Cerebellar cortex (tissue), 1 donor: ENCODE measurements at regions not wholly inside any gene's neighbourhood (a gene's known extent, or its start where the extent isn't known, plus 50 kb on each side); places are given as distances from the start of the nearest gene placed in this dataset.
"Not testable (repeated sequence)": the region's sequence is repeated elsewhere in the genome, so short reads cannot be mapped to it uniquely, and the experiment has no call there.

Experiments used
- DNase-seq: peaks from one replicate; pipeline ENCODE4 v3.0.0-alpha.2; 2015; ENCODE audit warnings: low spot score

DNA sequence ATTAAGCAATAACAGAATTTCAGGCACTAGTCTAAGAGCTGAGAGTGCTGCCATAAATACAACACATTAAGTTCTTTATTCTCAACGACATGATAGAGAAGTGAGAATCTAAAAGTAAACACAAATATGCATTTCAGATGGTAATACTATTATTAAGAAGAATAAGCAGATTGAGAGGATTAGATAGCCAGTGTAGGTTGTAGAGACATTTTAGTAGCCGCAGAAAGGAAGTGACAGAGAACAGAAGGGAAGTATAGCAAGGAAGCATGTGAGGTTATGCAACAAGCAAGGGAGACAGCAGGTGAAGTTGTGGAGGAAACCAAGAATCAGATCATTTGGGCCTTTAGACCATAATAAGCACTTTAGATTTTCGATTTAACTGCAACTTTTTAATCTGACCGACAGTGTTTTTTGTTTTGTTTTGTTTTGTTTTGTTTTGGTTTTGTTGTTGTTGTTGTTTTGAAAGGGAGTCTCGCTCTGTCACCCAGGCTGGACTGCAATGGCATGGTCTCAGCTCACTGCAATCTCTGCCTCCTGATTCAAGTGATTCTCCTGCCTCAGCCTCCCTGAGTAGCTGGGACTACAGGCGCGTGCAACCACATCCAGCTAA, 737.0 kb upstream of the ADGRB3 start:
- DNase-seq: no peak

DNA sequence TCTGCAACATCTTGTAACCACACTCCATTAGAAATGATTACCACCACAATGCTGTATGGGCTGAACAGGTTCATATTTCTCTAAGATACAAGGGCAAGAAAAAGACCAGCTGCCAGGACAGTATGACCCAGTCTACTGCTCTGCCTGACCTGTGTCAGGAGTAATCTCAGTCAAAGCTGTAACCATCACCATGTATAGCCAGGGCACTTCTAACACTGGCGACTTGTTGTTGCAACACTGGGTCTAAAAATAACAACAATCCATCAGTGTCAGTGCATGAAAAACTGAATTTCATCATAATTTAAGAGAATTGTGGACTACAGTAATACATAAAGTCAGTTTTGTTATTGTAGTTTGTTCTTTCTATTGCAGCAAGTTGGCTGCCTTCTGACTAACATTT, 738.6 kb upstream of the ADGRB3 start:
- DNase-seq: no peak

DNA sequence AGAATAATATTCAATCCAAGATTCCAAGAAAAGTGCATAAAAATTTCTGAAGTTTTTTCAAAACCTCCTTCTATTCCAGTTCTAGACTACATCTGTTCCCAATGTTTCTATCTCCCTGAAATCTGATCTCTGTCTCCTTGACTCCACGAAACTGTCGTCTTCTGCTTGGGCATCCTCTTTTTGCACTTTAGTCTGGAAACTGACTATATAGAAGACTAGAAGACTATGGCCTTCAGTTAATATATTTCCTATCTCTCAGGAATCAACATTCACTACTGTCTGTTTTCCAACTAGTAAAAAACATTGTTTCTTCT, 745.4 kb upstream of the ADGRB3 start:
- DNase-seq: no peak

DNA sequence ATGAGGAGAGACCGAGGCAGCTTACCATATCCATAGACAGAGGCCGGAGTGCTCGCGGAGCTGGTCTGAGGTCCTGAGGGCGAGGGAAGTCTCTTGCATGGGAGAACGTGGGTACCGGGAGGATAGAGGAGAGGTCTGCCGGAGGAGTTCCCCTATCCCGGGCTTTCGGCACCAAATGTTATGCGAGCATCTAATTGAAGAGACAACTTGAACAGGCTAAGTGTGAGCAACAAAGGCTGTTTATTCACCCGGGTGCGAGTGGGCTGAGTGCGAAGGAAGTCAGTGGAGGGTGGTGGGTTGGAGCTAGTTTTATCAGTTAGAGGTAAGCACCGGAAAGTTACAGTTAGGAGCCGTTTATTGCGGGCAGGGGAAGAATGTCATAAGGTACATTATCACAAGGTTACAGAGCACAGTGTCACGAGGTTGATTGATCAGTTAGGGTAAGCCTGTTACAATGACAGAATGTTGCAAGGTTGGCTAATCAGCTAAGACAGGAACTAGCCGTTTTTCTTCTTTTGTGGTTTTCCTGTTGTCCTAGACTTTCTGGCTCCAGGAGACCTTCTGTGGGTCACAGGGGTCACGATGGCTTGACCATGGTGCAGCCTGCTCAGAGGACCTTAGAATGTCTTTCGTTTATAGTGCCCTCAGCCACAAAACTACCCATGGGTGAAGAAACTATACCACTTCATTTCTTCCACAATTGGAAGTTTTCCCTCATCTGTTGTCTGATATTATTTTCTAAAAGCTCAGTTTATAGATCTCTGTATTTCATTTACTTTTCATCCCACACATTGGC, 746.0 kb upstream of the ADGRB3 start:
- DNase-seq: no peak

DNA sequence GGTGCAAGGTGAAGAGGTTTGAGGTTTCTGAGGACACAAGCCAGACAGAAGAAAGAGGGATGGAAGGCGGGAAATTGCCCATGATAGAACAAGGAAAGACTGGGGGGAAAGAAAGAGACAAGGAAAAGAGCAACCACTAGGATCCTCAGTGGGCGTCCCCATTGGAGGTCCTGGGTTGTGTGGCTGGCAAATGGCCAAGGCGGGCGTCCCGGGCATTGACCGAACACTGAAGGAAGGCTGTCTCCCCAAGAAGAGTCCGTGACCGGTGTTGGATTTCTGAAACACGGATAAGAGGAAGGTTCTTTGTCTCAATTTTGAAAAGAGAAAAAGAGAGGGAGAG, 746.6 kb upstream of the ADGRB3 start:
- no peak for DNase-seq

DNA sequence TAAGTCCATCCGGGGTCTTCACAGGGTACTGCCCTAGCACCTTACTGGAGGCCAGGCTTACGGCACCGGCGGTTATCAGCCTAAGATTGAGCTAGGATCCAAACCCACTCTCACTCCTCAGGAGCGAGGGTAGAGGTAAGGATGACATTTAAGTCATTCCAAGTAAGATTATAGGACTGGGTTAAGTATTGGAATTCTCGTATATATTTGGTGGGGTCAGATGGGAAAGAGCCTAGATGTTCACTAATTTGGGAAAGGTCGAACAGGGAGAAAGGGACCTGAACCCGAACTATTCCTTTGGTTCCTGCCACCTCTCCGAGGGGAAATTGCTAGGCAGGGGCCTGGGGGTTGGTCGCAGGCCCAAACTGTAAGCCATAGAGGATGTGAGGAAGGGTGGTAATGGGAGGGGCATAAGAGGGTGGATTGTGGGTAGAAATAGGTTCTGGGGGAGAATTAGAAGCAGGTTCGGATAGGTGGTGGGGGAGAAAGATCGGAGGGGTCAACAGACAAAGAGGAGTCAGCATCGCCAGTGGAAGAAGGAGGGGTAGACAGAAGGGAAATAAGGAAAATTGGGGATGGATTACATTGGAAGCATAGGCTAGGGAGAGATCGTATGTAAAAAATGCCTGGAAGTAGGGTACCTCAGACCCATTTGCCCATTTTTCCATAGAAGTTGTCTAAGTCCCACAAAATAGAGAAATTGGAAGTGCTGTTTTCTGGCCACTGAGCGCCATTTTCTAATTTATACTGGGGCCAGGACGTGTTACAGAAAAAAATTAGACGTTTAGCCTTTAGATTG, 747.1 kb upstream of the ADGRB3 start:
- no peak for DNase-seq

DNA sequence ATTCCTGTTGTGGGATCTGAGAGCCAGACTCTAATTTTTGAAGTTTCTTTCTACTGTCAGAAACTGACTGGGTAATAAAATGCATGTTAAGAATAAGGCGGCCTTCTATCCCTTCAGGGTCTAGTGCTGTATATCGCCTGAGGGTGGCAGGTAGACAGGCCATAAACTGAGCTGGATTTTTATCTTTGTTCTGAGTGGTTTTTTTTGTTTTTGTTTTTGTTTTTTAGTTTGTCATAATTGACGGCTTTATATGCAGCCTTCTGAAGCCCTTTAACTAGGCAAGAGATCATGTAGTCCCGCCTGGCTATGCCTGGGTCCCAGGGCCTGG, 747.7 kb upstream of the ADGRB3 start:
- DNase-seq: no peak

DNA sequence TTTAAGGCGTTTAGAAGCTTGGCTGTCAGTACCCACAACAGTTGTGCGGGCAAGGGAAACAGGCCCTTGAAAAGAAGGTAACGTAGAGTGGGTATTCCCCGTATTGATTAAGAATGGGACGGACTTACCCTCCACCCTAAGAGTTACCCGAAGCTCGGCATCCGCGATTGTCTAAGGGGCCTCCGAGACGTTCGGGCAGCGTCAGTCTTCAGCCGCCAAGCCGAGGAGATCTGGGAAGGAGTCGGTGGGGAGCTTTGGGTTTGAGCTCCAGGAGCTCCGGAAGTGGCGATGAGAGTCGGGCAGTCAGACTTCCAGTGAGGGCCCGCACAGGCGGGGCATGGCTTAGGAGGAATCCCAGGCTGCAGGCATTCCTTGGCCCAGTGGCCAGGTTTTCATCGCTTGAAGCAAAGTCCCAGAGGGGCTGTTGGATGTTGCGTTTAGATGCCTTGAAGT, 748.2 kb upstream of the ADGRB3 start:
- no peak for DNase-seq

DNA sequence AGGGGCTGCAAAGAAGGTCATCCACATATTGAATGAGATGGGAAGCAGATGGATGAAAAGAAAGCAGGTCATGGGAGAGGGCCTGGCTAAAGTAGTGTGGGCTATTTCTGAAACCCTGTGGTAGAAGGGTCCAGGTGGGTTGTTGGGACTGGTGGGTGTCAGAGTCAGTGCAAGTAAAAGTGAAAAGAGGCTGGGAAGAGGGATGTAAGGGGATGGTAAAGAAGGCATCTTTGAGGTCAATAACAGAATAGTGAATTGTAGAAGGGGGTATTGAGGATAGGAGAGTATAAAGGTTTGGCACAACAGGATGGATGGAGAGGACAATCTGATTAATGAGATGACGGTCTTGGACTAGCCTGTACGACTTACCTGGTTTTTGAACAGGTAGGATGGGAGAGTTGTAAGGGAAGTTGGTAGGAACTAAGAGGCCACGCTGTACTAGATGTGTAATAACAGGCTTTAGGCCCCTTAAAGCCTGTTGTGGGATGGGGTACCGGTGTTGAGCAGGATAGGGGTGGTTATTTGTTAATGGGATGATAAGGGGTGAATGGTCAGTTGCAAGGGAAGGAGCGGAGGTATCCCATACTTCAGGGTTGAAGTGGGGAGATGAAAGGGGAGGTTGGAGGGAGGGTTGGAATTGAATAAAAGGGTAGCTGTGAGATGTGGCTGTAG, 748.9 kb upstream of the ADGRB3 start:
- DNase-seq: no peak

DNA sequence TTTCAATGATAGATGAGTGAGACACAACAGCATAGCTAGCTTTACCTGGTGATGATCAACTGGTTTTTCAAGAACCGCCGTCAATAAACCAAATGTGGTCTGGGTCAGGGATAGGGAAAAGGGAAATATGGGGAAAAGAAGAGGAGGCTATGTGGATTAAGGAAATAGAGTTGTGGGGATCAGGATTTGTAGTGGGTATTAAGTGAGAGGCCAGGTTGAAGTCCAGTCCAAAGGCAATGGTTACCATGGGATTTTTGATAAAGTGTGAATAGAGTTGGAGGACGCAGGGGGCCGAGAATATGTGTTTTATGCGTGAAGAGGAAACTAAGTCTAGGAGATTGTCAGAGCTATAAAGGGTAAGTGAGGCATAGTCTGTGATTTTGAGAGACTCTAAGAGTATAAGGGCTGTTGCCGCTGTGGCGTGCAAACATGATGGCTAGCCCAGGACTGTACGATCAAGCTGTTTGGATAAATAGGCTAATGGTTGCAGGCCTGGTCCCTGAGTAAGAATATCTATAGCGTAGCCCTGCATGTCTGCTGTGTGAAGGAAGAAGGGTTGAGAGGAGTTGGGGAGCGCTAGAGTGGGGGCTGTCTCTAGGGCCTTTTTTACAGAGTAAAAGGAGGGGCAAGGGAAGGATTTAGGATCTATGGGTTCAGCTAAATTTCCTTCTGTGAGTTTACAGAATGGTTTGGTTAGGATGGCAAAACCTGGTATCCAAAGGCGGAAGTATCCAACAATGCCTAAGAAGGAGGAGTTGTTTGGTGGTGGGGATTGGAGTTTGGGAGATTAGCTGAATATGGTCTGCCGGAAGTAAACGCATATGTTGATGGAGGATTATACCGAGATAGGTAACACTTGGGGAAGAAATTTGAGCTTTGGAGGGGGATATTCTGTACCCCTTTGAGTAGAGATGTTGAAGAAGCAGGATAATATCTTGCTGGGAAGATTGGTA, 749.7 kb upstream of the ADGRB3 start:
- DNase-seq: no peak

DNA sequence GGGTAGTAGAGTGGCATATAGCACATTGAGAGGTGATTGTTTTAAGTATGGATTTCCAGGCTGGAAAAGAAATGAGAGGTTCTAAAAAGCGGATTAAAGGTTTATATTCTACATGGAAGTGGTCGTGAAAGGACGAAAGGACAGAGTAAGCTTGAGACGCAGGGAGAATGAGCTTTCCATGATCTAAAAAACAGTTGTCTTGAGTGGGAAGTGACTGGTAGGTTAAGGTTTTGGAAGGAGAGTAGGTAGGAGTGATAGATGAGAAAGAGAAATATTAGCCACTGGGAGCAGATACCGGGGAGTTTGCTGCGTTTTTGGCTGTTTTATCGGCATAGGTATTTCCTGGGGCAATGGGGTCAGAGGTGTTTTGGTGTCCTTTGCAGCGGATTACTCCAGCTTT, 750.6 kb upstream of the ADGRB3 start:
- no peak for DNase-seq

DNA sequence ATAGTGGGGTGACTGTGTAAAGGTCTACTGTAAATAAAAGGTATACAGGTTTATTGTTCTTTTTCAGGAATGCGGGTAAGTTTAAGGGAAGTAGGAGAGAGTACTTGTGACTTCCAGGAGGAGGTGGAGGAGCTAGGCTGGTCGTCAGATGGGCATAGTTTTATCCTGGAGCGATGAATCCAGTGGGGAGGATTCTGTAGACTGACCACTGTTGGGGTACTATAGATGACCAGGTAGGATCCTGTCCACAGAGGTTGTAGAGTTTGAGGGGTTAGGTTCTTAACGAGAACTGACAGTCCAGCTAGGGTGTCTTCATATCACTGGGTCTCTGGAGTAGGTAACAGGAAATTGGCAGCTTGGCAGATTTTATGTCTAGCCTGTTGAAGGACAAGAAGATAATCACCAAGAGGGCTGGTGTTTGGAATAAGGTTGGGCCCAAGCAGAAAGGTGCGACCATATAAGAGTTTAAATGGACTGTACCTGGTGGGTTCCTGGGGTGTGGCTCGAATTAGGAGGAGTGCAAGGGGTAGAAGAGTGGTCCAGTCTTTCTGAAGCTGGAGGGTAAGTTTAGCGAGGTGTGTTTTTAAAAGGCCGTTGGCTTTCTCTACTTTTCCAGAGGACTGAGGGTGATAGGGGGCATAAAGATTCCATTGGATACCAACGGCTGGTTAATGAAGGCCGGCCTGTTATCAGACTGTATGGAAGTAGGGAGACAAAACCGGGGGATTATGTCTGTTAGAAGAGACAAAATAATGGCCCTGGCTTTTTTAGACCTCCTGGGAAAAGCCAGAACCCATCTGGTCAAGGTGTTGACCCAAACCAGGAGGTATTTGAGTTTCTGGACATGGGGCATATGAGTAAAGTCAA, 751.3 kb upstream of the ADGRB3 start:
- DNase-seq: no peak

DNA sequence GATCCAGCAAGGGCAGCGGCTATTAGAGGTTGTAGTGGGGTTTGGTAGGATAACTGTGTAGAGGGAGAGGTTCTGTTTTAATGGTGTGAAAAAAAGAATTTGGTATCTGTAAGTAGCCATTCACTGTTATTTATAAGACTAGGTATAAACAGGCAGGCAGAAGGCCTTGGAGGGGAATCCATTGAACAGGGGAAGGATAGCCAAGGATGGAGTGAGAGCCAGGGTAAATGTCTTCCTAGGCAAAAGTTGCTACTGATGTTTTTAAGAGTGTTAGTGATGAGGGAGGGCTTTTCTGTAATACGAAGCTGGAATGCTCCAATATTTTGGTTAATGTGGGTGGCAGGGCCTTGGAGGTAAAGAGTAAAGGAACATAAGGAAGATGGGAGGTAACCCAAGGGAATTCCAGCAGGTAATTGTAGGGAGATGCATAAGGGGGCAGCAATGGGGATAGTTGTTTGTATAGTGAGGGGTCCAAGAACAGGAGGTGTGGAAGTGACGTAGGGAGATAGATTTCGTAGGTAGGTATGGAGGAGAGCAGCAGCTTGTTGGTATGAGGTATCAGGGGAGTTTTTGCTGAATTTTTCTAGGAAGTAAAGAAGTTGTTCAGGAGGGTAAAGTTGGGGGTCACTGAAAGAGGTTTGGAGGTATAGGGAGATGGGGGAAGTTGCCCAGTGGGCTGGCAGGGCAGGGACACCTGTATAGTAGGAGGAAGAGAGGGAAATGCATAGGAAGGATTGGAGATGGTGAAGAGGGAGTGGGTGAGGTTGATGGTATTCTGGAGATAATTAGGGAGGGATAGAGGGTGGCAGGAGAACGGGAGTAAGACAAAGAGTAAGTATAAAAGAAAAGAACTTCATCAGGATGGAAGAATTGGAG, 752.4 kb upstream of the ADGRB3 start:
- DNase-seq: no peak

DNA sequence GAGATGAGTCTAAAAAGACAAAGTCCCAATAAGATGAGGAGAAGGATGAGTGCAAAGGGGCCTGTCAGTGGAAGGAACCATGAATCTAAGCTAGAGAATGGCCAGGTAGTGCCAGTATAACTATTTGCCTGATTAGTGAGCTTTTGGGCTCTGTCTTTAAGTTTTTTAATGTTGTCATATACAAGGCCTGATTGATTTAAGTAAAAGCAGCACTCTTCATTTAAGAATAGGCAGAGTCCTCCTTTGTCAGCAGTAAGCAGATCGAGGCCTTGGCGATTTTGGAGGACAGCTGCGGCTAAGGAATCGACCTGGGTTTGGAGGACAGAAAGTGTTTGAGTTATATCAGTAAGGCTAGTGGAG, 753.4 kb upstream of the ADGRB3 start:
- no peak for DNase-seq

DNA sequence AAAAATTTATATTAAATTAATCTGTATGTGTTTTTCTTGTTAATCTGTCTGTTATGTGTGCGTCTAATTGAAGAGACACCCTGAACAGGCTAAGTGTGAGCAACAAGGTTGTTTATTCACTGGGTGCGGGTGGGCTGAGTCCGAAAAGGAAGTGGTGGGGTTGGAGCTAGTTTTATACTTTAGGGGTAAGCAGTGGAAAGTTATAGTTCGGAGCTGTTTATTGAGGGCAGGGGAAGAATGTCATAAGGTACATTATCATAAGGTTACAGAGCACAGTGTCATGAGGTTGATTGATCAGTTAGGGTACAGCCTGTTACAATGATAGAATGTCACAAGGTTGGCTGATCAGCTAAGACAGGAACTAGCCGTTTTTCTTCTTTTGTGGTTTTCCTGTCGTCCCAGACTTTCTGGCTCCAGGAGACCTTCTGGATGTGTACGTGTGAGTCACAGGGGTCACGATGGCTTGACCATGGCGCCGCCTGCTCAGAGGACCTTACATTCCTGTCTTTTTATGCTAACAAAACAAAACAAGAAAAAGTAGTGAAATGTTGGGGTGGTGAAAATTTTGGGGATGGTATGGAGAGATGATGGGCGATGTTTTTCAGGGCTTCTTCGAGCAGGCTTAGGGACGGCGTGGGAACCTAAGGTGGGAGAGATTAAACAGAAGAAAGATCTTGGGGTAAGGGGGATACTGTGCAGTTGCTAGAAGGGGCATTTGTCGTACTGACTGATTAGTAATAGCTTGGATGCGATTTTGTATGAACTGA, 754.0 kb upstream of the ADGRB3 start:
- no peak for DNase-seq

DNA sequence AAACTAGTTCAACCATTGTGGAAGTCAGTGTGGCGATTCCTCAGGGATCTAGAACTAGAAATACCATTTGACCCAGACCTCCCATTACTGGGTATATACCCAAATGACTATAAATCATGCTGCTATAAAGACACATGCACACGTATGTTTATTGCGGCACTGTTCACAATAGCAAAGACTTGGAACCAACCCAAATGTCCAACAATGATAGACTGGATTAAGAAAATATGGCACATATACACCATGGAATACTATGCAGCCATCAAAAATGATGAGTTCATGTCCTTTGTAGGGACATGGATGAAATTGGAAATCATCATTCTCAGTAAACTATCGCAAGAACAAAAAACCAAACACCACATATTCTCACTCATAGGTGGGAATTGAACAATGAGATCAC, 754.7 kb upstream of the ADGRB3 start:
- DNase-seq: not testable (repeated sequence)

DNA sequence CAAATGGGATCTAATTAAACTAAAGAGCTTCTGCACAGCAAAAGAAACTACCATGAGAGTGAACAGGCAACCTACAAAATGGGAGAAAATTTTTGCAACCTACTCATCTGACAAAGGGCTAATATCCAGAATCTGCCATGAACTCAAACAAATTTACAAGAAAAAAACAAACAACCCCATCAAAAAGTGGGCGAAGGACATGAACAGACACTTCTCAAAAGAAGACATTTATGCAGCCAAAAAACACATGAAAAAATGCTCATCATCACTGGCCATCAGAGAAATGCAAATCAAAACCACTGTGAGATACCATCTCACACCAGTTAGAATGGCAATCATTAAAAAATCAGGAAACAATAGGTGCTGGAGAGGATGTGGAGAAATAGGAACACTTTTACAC, 755.2 kb upstream of the ADGRB3 start:
- DNase-seq: not testable (repeated sequence)

DNA sequence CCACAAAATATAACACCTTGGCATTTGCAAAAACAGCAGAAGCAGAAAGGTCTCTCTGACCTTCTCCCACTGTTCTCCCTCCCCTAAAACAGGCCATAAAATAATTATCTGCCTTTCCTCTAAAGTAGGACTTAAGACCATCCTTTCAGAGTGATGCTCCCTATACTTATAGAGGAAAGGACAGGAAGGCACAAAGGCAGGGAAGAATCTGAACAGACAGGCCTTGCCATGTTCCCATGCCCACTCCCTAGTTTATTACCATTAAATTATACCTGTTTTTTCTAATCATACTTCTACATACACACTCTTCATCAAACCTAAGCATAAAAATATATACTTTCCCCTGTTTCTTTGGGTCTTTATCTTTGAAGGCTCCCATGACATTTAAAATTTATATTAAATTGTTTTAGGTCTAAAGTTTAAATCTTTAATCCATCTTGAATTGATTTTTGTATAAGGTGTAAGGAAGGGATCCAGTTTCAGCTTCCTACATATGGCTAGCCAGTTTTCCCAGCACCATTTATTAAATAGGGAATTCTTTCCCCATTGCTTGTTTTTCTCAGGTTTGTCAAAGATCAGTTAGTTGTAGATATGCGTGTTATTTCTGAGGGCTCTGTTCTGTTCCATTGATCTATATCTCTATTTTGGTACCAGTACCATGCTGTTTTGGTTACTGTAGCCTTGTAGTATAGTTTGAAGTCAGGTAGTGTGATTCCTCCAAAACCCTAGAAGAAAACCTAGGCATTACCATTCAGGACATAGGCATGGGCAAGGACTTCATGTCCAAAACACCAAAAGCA, 755.8 kb upstream of the ADGRB3 start:
- not testable (repeated sequence) for DNase-seq
